ENCODE measurements at regions not wholly inside any gene's neighbourhood (a gene's known extent, or its start where the extent isn't known, plus 50 kb on each side); places are given as distances from the start of the nearest gene placed in this dataset.

GRCh38 chr4:11069581-11070211, 359.0 kb downstream of the HS3ST1 start:
- TF ChIP-seq MAX (CRISPR knock-in tag; IDR thresholded peaks at IDR 0.05) (no peak), NR1H2 (CRISPR knock-in tag; IDR thresholded peaks at IDR 0.05) (no peak), NFYB (CRISPR knock-in tag; conservative IDR thresholded peaks at IDR 0.05; ENCODE audit: low read depth) (no peak), E2F1 (CRISPR knock-in tag; IDR thresholded peaks at IDR 0.05) (no peak), CREB1 (CRISPR knock-in tag; IDR thresholded peaks at IDR 0.05) (no peak), ATF3 (CRISPR knock-in tag; conservative IDR thresholded peaks at IDR 0.05) (no peak), ZNF121 (CRISPR knock-in tag; IDR thresholded peaks at IDR 0.05) (no peak), JUN (CRISPR knock-in tag; IDR thresholded peaks at IDR 0.05) (no peak), GABPB1 (CRISPR knock-in tag; IDR thresholded peaks at IDR 0.05) (no peak), IRF1 (CRISPR knock-in tag; IDR thresholded peaks at IDR 0.05) (no peak), CREM (CRISPR knock-in tag; IDR thresholded peaks at IDR 0.05) (no peak)
- TF ChIP-seq, protein P1, sequence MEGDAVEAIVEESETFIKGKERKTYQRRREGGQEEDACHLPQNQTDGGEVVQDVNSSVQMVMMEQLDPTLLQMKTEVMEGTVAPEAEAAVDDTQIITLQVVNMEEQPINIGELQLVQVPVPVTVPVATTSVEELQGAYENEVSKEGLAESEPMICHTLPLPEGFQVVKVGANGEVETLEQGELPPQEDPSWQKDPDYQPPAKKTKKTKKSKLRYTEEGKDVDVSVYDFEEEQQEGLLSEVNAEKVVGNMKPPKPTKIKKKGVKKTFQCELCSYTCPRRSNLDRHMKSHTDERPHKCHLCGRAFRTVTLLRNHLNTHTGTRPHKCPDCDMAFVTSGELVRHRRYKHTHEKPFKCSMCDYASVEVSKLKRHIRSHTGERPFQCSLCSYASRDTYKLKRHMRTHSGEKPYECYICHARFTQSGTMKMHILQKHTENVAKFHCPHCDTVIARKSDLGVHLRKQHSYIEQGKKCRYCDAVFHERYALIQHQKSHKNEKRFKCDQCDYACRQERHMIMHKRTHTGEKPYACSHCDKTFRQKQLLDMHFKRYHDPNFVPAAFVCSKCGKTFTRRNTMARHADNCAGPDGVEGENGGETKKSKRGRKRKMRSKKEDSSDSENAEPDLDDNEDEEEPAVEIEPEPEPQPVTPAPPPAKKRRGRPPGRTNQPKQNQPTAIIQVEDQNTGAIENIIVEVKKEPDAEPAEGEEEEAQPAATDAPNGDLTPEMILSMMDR (IDR thresholded peaks at IDR 0.05) = no peak
- TF ChIP-seq, protein P2, sequence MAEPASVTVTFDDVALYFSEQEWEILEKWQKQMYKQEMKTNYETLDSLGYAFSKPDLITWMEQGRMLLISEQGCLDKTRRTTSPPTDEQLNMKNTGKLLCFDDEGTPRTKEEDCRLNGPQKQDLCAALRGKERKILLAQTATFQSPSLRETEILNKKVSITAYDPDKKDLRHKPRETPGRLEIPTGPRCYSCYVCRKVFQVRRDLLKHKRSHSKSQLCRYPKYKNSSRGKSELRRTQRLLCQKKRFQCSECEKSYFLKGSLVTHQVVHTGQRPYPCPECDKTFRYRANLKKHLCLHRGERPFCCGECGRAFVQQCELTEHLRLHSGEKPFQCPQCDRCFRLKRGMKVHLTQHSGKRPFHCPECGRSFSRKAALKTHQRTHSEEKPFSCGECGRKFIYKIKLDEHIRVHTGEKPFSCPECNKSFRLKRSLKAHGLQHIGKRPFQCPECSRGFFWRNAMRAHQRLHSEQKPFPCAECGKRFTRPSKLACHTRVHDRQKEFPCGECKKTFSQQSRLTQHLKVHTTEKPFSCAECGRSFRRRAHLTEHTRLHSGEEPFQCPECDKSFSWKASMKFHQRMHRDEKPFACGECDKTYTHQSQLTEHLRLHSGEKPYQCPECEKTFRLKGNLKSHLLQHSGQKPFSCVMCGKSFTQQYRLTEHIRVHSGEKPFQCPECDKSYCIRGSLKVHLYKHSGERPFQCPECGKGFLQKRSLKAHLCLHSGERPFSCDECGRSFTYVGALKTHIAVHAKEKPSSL (CRISPR knock-in tag; conservative IDR thresholded peaks at IDR 0.05) = no peak
- TF ChIP-seq, protein P3, sequence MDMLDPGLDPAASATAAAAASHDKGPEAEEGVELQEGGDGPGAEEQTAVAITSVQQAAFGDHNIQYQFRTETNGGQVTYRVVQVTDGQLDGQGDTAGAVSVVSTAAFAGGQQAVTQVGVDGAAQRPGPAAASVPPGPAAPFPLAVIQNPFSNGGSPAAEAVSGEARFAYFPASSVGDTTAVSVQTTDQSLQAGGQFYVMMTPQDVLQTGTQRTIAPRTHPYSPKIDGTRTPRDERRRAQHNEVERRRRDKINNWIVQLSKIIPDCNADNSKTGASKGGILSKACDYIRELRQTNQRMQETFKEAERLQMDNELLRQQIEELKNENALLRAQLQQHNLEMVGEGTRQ (CRISPR knock-in tag; IDR thresholded peaks at IDR 0.05) = no peak
